ENCODE measurements at regions not wholly inside any gene's neighbourhood (a gene's known extent, or its start where the extent isn't known, plus 50 kb on each side); places are given as distances from the start of the nearest gene placed in this dataset.

DNA sequence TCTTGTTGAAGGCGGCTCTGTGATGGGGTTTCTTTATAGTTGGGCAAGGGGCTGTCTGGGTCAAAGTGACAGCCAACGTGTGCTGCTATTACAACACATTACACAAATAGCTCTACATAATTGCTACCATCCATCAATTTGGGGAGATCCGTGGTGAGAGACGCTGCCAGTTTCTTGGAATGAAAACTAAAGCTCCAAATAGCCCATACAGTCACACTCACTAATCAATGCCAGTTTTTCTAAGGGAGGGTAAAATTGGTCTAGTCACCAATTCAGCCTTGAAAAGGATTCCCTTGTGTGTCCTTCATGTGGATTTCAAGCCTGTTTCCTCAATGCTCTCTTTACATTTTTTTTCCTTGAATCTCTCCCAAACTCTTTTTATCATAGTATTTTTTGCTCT lies 343.3 kb upstream of the KLF4 start:
- H3K9ac ChIP-seq (replicated peaks; ENCODE audit: extremely low read depth, insufficient read depth, low read length): no peak overlapping the region
- FAIRE-seq (no peak), DNase-seq (ENCODE audit: low read depth, low spot score) (no peak)
- dilution Hi-C loops (cut with MboI; ENCODE audit: extremely low pct_ligation_motif_present, low sequenced_read_pairs) (no loop called here), intact Hi-C loops (cut with micrococcal nuclease) (no loop called here)
- no peak overlapping the region for H3K27ac ChIP-seq (ENCODE audit: insufficient read depth, low read depth, low read length)
- no peak overlapping the region for H3K4me3 ChIP-seq (replicated peaks in 1 of 3; ENCODE audit: insufficient read depth in 1 of 3, low read depth in 1 of 3, low read length in 3 of 3)
- ChIA-PET POLR2A (no interaction called here), CTCF (no interaction called here)
- H3K9me3 ChIP-seq (replicated peaks; ENCODE audit: control insufficient read depth, insufficient read depth, low read length): no peaks in the 10 kb centered on the region
- H4K20me1 ChIP-seq (replicated peaks; ENCODE audit: control insufficient read depth, extremely low read depth, insufficient read depth, low read length): no peaks in the 10 kb centered on the region
- no peak overlapping the region for H2AFZ ChIP-seq (ENCODE audit: low read depth, low read length)
- no peaks in the 10 kb centered on the region for H3K9me1 ChIP-seq (replicated peaks; ENCODE audit: control insufficient read depth, extremely low read depth, insufficient read depth, low read length)
- H3K4me2 ChIP-seq (ENCODE audit: insufficient read depth, low read length): no peak overlapping the region
- TF ChIP-seq POLR2AphosphoS5 (IDR thresholded peaks at IDR 0.05; ENCODE audit: insufficient read depth, low read depth, low read length) (no peak), GATA2 (IDR thresholded peaks at IDR 0.05; ENCODE audit: insufficient read depth, insufficient read length, low read depth, low read length) (no peak), JUN (IDR thresholded peaks at IDR 0.05; ENCODE audit: borderline replicate concordance, insufficient read depth, insufficient read length, low read depth) (no peak), POLR2A (IDR thresholded peaks at IDR 0.05; ENCODE audit: low read depth, low read length) (no peak), MYC (IDR thresholded peaks at IDR 0.05; ENCODE audit: low read depth, low read length) (no peak), FOS (IDR thresholded peaks at IDR 0.05; ENCODE audit: borderline replicate concordance, insufficient read depth, low read length) (no peak), EZH2 (IDR thresholded peaks at IDR 0.05; ENCODE audit: borderline replicate concordance, low read depth, low read length, severe bottlenecking) (no peak)
- TF ChIP-seq, protein P1, sequence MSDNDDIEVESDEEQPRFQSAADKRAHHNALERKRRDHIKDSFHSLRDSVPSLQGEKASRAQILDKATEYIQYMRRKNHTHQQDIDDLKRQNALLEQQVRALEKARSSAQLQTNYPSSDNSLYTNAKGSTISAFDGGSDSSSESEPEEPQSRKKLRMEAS (IDR thresholded peaks at IDR 0.05; ENCODE audit: insufficient read depth, insufficient read length): no peak
- TF ChIP-seq, protein P2, sequence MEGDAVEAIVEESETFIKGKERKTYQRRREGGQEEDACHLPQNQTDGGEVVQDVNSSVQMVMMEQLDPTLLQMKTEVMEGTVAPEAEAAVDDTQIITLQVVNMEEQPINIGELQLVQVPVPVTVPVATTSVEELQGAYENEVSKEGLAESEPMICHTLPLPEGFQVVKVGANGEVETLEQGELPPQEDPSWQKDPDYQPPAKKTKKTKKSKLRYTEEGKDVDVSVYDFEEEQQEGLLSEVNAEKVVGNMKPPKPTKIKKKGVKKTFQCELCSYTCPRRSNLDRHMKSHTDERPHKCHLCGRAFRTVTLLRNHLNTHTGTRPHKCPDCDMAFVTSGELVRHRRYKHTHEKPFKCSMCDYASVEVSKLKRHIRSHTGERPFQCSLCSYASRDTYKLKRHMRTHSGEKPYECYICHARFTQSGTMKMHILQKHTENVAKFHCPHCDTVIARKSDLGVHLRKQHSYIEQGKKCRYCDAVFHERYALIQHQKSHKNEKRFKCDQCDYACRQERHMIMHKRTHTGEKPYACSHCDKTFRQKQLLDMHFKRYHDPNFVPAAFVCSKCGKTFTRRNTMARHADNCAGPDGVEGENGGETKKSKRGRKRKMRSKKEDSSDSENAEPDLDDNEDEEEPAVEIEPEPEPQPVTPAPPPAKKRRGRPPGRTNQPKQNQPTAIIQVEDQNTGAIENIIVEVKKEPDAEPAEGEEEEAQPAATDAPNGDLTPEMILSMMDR (IDR thresholded peaks at IDR 0.05; ENCODE audit: extremely low read depth in 1 of 2, insufficient read depth in 1 of 2, low read depth in 1 of 2, low read length in 2 of 2): no peak
- H3K79me2 ChIP-seq (ENCODE audit: control insufficient read depth, insufficient read depth, low read length): no peaks in the 10 kb centered on the region
- H3K36me3 ChIP-seq (ENCODE audit: control insufficient read depth in 2 of 2, extremely low read depth in 1 of 2, insufficient read depth in 2 of 2, low read length in 2 of 2): no peaks in the 10 kb centered on the region
- BruUV-seq (replicated peaks): no TSS peak
- H3K27me3 ChIP-seq (ENCODE audit: control insufficient read depth in 2 of 2, insufficient read depth in 2 of 2, low read length in 2 of 2): no peaks in the 10 kb centered on the region
- H3K4me1 ChIP-seq (ENCODE audit: control insufficient read depth, extremely low read depth, insufficient read depth, low read length): no peaks in the 10 kb centered on the region

All from endothelial cell of umbilical vein (primary cell).